Tibial nerve (tissue), 4 donors: ENCODE measurements at regions not wholly inside any gene's neighbourhood (a gene's known extent, or its start where the extent isn't known, plus 50 kb on each side); places are given as distances from the start of the nearest gene placed in this dataset.

Experiments used
- DNase-seq, 2 donors: peaks; one replicate each; pipeline ENCODE4 v3.0.0-alpha.2; 2019; ENCODE audit warnings: low spot score in 2 of 2
- H3K27ac ChIP-seq, 4 donors: fragments of 200-600 bp; sonication (generic) in 3 of 4; one replicate each; pipeline ENCODE4 v1.5.1; 2017 to 2019; ENCODE audit warnings: mild to moderate bottlenecking in 1 of 4
- H3K27me3 ChIP-seq, 2 donors: fragments of 200-600 bp; sonication (generic) in 1 of 2; one replicate each; pipeline versions ENCODE4 v1.5.1 to v1.6.0; 2017 to 2019
- H3K36me3 ChIP-seq, 3 donors: fragments of 200-600 bp; sonication (generic); one replicate each; pipeline ENCODE4 v1.5.1; 2018 to 2019
- H3K4me1 ChIP-seq, 4 donors: fragments of 200-600 bp; sonication (generic) in 3 of 4; one replicate each; pipeline ENCODE4 v1.5.1; 2017 to 2019
- H3K4me3 ChIP-seq, 4 donors: fragments of 200-600 bp; sonication (generic) in 3 of 4; one replicate each; pipeline ENCODE4 v1.5.1; 2017 to 2019; ENCODE audit warnings: mild to moderate bottlenecking in 1 of 4, moderate library complexity in 1 of 4
- H3K9me3 ChIP-seq, 4 donors: fragments of 200-600 bp; sonication (generic) in 3 of 4; one replicate each; pipeline ENCODE4 v1.5.1; 2017 to 2019
- EP300 ChIP-seq, 2 donors: sonication (generic); formaldehyde crosslinking; IDR thresholded peaks; one replicate each; pipeline ENCODE4 v1.6.1; 2017; ENCODE audit warnings: antibody characterized with exemption in 2 of 2, mild to moderate bottlenecking in 1 of 2
- POLR2A ChIP-seq, 2 donors: fragments of 450-650 bp; IDR thresholded peaks; one replicate each; pipeline ENCODE4 v1.6.1; 2017; ENCODE audit warnings: antibody characterized with exemption in 2 of 2, mild to moderate bottlenecking in 2 of 2, moderate library complexity in 2 of 2
- WGBS, 2 donors: methylation state at CpG; one replicate each; pipeline ENCODE4 v1.1.5; 2018; 5-methylcytosine and 5-hydroxymethylcytosine counted together
- TF ChIP-seq, protein P1 (sequence below), 5 experiments: fragments of 200-600 bp in 3 of 5; fragments of 450-650 bp in 2 of 5; sonication (generic) in 3 of 5; IDR thresholded peaks; one replicate each; pipeline ENCODE4 v1.5.1; 2016 to 2019; ENCODE audit warnings: antibody characterized with exemption in 5 of 5, mild to moderate bottlenecking in 3 of 5, moderate library complexity in 2 of 5

DNA sequence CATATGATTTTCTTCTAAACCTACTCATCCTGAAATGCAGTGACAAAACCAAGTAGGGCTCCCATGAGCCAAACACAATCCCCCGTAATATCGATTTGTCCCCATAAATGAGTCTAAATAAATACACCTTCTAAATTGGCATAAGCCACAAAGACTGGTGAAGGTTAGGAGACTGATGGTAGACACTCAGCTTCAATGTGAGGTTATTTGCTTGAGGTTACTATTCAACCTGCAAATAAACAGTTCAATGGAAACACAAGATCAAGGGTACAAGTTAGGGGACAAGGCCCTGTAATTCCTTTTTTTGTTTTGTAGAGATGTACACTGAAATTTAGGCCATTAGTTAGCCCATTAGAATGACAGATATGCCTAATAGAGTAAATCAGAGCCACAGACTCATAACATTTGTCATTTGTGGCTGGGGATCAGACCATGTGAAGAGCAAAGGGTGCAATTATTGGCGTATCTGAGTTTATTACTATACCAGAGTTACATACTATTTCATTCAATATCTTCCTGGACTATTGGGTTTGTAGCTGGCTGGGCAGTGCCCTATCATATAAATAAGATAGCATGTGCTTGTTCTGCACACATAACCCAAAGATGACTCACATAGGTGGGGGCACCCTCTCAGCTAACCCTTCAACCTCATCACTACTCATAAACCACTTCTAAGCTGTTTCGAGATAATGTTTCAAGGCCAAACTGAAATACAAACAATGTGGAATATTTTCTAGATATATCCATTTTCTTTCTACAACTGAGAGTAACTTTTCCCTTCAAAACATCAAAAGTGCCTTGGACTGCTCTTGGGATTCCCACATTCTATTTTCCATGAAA is 695.3 kb downstream of the KCNA4 start:
- no peaks in the 10 kb centered on the region for H3K36me3 ChIP-seq
- no peaks in the 10 kb centered on the region for H3K9me3 ChIP-seq
- H3K4me3 ChIP-seq, result no peak overlapping the region
- WGBS, 2 donors, result 94 to 96% methylated on average over 4 of the region's 4 CpGs
- H3K27me3 ChIP-seq, result no peaks in the 10 kb centered on the region
- TF ChIP-seq EP300 (IDR thresholded peaks at IDR 0.05) (no peak), POLR2A (IDR thresholded peaks at IDR 0.05) (no peak)
- TF ChIP-seq, protein P1, sequence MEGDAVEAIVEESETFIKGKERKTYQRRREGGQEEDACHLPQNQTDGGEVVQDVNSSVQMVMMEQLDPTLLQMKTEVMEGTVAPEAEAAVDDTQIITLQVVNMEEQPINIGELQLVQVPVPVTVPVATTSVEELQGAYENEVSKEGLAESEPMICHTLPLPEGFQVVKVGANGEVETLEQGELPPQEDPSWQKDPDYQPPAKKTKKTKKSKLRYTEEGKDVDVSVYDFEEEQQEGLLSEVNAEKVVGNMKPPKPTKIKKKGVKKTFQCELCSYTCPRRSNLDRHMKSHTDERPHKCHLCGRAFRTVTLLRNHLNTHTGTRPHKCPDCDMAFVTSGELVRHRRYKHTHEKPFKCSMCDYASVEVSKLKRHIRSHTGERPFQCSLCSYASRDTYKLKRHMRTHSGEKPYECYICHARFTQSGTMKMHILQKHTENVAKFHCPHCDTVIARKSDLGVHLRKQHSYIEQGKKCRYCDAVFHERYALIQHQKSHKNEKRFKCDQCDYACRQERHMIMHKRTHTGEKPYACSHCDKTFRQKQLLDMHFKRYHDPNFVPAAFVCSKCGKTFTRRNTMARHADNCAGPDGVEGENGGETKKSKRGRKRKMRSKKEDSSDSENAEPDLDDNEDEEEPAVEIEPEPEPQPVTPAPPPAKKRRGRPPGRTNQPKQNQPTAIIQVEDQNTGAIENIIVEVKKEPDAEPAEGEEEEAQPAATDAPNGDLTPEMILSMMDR (IDR thresholded peaks at IDR 0.05), result no peak
- no peak for DNase-seq
- H3K4me1 ChIP-seq, result no peaks in the 10 kb centered on the region
- H3K27ac ChIP-seq, result no peak overlapping the region

DNA sequence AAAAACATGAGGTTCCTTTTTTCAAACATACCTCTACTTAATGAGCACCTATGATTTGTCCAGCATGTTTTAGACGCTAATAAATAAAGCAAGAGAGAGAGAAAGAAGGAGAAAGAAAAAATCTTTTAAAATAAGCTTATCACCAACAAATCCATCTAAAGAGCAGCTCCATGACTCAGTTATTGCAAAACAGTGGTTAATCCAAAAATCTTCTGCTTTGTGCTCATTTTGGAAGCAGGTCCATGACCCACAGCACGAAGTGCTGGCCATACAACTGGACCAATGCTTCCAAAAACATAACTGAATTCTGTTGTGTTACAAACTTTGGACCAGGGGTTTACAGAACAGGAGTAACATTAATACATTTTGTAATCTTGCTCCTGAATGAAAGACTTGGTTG is 696.6 kb downstream of the KCNA4 start:
- Histone ChIP-seq H3K27ac (no peak overlapping the region), H3K4me3 (no peak overlapping the region), H3K36me3 (no peaks in the 10 kb centered on the region), H3K4me1 (no peaks in the 10 kb centered on the region), H3K9me3 (no peaks in the 10 kb centered on the region), H3K27me3 (no peaks in the 10 kb centered on the region)
- WGBS, 2 donors, result 49 to 54% methylated on average over 2 of the region's 2 CpGs
- DNase-seq, result no peak
- TF ChIP-seq EP300 (IDR thresholded peaks at IDR 0.05), result no peak
- TF ChIP-seq, protein P1 (IDR thresholded peaks at IDR 0.05), result no peak
- TF ChIP-seq POLR2A (IDR thresholded peaks at IDR 0.05), result no peak

DNA sequence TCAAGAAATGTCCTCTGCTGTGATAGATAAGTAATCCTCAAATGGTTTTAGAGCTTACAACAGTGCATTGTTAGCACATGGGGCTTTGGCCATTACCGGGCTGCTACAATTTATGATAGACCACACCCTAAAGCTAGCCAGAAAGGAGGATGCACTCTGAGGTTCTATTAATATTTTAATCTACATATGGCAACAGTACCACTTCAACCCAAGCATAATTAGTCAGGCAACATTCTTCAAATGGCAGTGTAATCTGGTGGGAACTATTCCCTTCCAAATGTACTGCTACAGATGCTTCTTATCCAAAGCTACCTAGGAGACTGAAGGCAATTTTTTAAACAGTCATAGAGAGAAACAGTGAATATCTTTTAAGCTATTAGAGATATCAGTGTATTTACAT is 697.6 kb downstream of the KCNA4 start:
- H3K9me3 ChIP-seq, result no peaks in the 10 kb centered on the region
- H3K27ac ChIP-seq, result no peak overlapping the region
- no peaks in the 10 kb centered on the region for H3K4me1 ChIP-seq
- no peaks in the 10 kb centered on the region for H3K27me3 ChIP-seq
- WGBS, 2 donors, result 82 to 88% methylated on average over 1 of the region's 1 CpG
- no peak for TF ChIP-seq POLR2A (IDR thresholded peaks at IDR 0.05)
- no peak for TF ChIP-seq EP300 (IDR thresholded peaks at IDR 0.05)
- H3K4me3 ChIP-seq, result no peak overlapping the region
- no peaks in the 10 kb centered on the region for H3K36me3 ChIP-seq
- no peak for DNase-seq

DNA sequence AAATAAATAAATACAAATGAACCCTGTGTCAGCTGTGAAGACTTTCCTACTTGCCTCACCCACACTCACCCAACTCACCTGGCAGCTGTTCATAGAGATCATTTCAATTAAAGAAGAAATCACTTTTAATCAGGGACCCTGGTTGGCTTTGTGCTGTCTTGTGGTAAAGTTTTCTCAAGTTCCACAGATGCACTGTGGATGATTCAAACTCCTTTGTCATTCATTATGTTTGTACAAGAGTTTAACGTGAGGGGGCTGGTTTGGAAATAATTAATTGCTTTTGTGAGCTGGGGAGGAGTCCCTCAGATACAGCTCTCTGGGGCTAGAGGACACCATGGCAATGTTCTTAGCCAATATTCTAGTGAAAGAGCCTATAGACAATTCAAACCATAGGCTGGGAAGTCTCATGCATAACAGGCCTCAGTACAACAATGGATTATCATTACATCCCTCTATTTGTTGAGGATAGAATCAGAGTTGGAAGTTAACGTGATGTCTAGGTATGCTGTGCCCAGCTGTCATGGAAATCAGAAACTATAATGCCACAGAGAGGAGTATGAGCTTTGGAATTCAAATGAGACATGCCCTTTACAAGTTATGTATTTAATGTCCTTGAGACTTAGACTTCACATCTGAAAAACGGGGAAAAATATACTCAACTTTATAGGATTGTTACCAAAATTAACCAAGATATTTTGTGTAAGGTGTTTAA is 698.5 kb downstream of the KCNA4 start:
- Histone ChIP-seq H3K27me3 (no peaks in the 10 kb centered on the region), H3K9me3 (no peaks in the 10 kb centered on the region), H3K4me3 (no peak overlapping the region), H3K4me1 (no peaks in the 10 kb centered on the region), H3K36me3 (no peaks in the 10 kb centered on the region), H3K27ac (no peak overlapping the region)
- TF ChIP-seq EP300 (IDR thresholded peaks at IDR 0.05) (no peak), POLR2A (IDR thresholded peaks at IDR 0.05) (no peak)
- TF ChIP-seq, protein P1 (IDR thresholded peaks at IDR 0.05), result no peak
- no peak for DNase-seq
- 71 to 74% methylated on average over 3 of the region's 3 CpGs for WGBS, 2 donors

DNA sequence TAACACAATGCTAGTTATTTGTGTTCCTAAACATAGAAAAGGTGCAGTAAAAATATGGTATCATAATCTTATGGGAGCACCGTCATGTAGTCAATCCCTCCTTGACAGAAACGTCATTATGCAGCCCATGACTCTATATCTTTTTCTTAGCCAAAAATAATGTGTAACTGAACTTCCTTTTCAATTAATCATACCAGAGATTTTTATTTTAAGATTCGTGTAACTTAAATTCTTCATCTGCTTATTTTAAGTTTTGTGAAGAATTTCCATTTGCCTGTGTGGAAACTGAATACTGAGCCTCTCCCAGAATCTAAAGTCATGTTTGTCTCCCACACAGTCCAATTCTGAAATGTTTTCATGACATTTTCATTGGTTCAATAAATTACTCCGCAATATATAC is 699.1 kb downstream of the KCNA4 start:
- Histone ChIP-seq H3K36me3 (no peaks in the 10 kb centered on the region), H3K9me3 (no peaks in the 10 kb centered on the region), H3K4me1 (no peaks in the 10 kb centered on the region), H3K27ac (no peak overlapping the region), H3K4me3 (no peak overlapping the region), H3K27me3 (no peaks in the 10 kb centered on the region)
- no peak for TF ChIP-seq POLR2A (IDR thresholded peaks at IDR 0.05)
- WGBS, 2 donors, result 82 to 84% methylated on average over 4 of the region's 4 CpGs
- no peak for DNase-seq

DNA sequence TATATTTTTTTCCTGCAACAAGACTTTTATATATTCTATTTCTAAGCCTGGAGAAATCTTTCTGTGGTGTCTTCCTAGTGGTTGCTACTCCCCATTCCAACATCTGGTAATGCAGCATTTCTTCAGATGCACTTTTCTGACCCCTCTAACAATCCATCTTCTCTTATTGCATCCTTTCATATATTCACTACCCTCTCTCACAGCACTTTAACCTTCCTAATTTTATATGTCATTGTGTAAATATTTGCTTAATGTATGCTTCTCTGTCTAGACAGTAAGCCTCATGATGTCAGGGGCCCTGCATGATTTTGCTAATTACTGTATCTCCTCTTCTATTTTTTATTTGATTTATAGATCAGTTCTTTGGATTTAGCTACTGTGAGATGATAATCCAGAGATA is 701.6 kb downstream of the KCNA4 start:
- DNase-seq, result no peak
- Histone ChIP-seq H3K36me3 (no peaks in the 10 kb centered on the region), H3K27me3 (no peaks in the 10 kb centered on the region), H3K4me1 (no peaks in the 10 kb centered on the region), H3K27ac (no peak overlapping the region), H3K9me3 (no peaks in the 10 kb centered on the region), H3K4me3 (no peak overlapping the region)
- TF ChIP-seq, protein P1 (IDR thresholded peaks at IDR 0.05), result no peak
- TF ChIP-seq EP300 (IDR thresholded peaks at IDR 0.05) (no peak), POLR2A (IDR thresholded peaks at IDR 0.05) (no peak)
